ENCODE measurements at regions not wholly inside any gene's neighbourhood (a gene's known extent, or its start where the extent isn't known, plus 50 kb on each side); places are given as distances from the start of the nearest gene placed in this dataset.

- intact Hi-C loops (cut with micrococcal nuclease) = no loop called here
- H2AFZ ChIP-seq (ENCODE audit: insufficient read depth, low read depth, low read length, poor library complexity, severe bottlenecking) = no peak overlapping the region
- H3K27me3 Mint-ChIP-seq = no peaks in the 10 kb centered on the region
- no peak overlapping the region for H3K4me2 ChIP-seq (replicated peaks; ENCODE audit: low read depth, low read length, poor library complexity, severe bottlenecking)
- H3K36me3 ChIP-seq (replicated peaks in 1 of 2; ENCODE audit: control extremely low read depth in 1 of 2, control insufficient read depth in 1 of 2, extremely low read depth in 1 of 2, insufficient read depth in 2 of 2, low read length in 1 of 2) = no peaks in the 10 kb centered on the region
- H3K27ac Mint-ChIP-seq = no peak overlapping the region
- no peak overlapping the region for H3K27ac ChIP-seq (ENCODE audit: low read length in 2 of 2)
- ChIA-PET CTCF (no interaction called here), POLR2A (no interaction called here)
- no peaks in the 10 kb centered on the region for H3K27me3 ChIP-seq (replicated peaks in 1 of 4; ENCODE audit: control extremely low read depth in 1 of 4, control insufficient read depth in 3 of 4, insufficient read depth in 4 of 4, low read length in 3 of 4)
- TF ChIP-seq CTCF (IDR thresholded peaks at IDR 0.05) (no peak), EZH2 (IDR thresholded peaks at IDR 0.05; ENCODE audit: borderline replicate concordance, insufficient read depth, low read depth, low read length, poor library complexity, severe bottlenecking) (no peak)
- no peaks in the 10 kb centered on the region for H3K4me1 Mint-ChIP-seq
- H3K79me2 ChIP-seq (ENCODE audit: control insufficient read depth, insufficient read depth, low read length) = no peaks in the 10 kb centered on the region
- 86% methylated on average over 1 of the region's 4 CpGs for whole genome bisulfite sequencing (ENCODE audit: insufficient coverage)
- no peaks in the 10 kb centered on the region for H4K20me1 ChIP-seq (ENCODE audit: control insufficient read depth, insufficient read depth, low read length, poor library complexity, severe bottlenecking)
- no peak overlapping the region for H3K4me3 Mint-ChIP-seq
- H3K9ac ChIP-seq (ENCODE audit: low read length) = no peak overlapping the region
- H3K4me3 ChIP-seq (ENCODE audit: control extremely low read depth in 1 of 5, extremely low read depth in 1 of 5, insufficient read depth in 1 of 5, low read depth in 2 of 5, low read length in 4 of 5) = no peak overlapping the region
- no peaks in the 10 kb centered on the region for H3K9me3 ChIP-seq (ENCODE audit: control extremely low read depth in 1 of 3, control insufficient read depth in 2 of 3, insufficient read depth in 1 of 3, low read length in 2 of 3)
- no peaks in the 10 kb centered on the region for H3K4me1 ChIP-seq (ENCODE audit: control insufficient read depth in 2 of 2, insufficient read depth in 2 of 2, low read length in 2 of 2)
- DNase-seq (no peak), ATAC-seq (ENCODE audit: low read depth) (no peak)
- H3K9me3 Mint-ChIP-seq (ENCODE audit: insufficient read depth) = no peaks in the 10 kb centered on the region
Observed at GRCh38 chr4:130080872-130081451, 985.0 kb downstream of the C4orf33 start.

GRCh38 chr4:130090427-130090826 is 994.5 kb downstream of the C4orf33 start:
- no peak overlapping the region for H3K27ac ChIP-seq (ENCODE audit: low read length in 2 of 2)
- no peaks in the 10 kb centered on the region for H4K20me1 ChIP-seq (ENCODE audit: control insufficient read depth, insufficient read depth, low read length, poor library complexity, severe bottlenecking)
- no peak overlapping the region for H3K9ac ChIP-seq (ENCODE audit: low read length)
- no peak overlapping the region for H3K4me2 ChIP-seq (replicated peaks; ENCODE audit: low read depth, low read length, poor library complexity, severe bottlenecking)
- POLR2A ChIA-PET = no interaction called here
- intact Hi-C loops (cut with micrococcal nuclease) = no loop called here
- no peak overlapping the region for H3K27ac Mint-ChIP-seq
- H3K9me3 Mint-ChIP-seq (ENCODE audit: insufficient read depth) = peaks cover 5% of the 10 kb centered on the region
- H2AFZ ChIP-seq (ENCODE audit: insufficient read depth, low read depth, low read length, poor library complexity, severe bottlenecking) = no peak overlapping the region
- H3K27me3 Mint-ChIP-seq = no peaks in the 10 kb centered on the region
- ATAC-seq (ENCODE audit: low read depth) (no peak), DNase-seq (no peak)
- no peak overlapping the region for H3K4me3 Mint-ChIP-seq
- H3K4me1 Mint-ChIP-seq = no peaks in the 10 kb centered on the region
- TF ChIP-seq EZH2 (IDR thresholded peaks at IDR 0.05; ENCODE audit: borderline replicate concordance, insufficient read depth, low read depth, low read length, poor library complexity, severe bottlenecking) (no peak), CTCF (IDR thresholded peaks at IDR 0.05) (no peak)
- H3K27me3 ChIP-seq (replicated peaks in 1 of 4; ENCODE audit: control extremely low read depth in 1 of 4, control insufficient read depth in 3 of 4, insufficient read depth in 4 of 4, low read length in 3 of 4) = no peaks in the 10 kb centered on the region
- no peak overlapping the region for H3K4me3 ChIP-seq (ENCODE audit: control extremely low read depth in 1 of 5, extremely low read depth in 1 of 5, insufficient read depth in 1 of 5, low read depth in 2 of 5, low read length in 4 of 5)
- H3K79me2 ChIP-seq (ENCODE audit: control insufficient read depth, insufficient read depth, low read length) = no peaks in the 10 kb centered on the region
- H3K9me3 ChIP-seq (ENCODE audit: control extremely low read depth in 1 of 3, control insufficient read depth in 2 of 3, insufficient read depth in 1 of 3, low read length in 2 of 3) = peaks cover 0 to 9% (median 0%) of the 10 kb centered on the region in 3 donors
- H3K36me3 ChIP-seq (replicated peaks in 1 of 2; ENCODE audit: control extremely low read depth in 1 of 2, control insufficient read depth in 1 of 2, extremely low read depth in 1 of 2, insufficient read depth in 2 of 2, low read length in 1 of 2) = no peaks in the 10 kb centered on the region
- no peaks in the 10 kb centered on the region for H3K4me1 ChIP-seq (ENCODE audit: control insufficient read depth in 2 of 2, insufficient read depth in 2 of 2, low read length in 2 of 2)
- CTCF ChIA-PET = no interaction called here
- 95% methylated on average over 22 of the region's 22 CpGs for WGBS (ENCODE audit: insufficient coverage)

Data from B cell (primary cell).